ENCODE measurements at regions not wholly inside any gene's neighbourhood (a gene's known extent, or its start where the extent isn't known, plus 50 kb on each side); places are given as distances from the start of the nearest gene placed in this dataset.
"Not testable (repeated sequence)": the region's sequence is repeated elsewhere in the genome, so short reads cannot be mapped to it uniquely, and the experiment has no call there.

- no peak for DNase-seq
Measured at GRCh38 chr5:124538931-124539330, 207.5 kb downstream of the ZNF608 start.

GRCh38 chr5:124538191-124538590 lies 208.2 kb downstream of the ZNF608 start:
- DNase-seq, result no peak

GRCh38 chr5:124537522-124537921 lies 208.9 kb downstream of the ZNF608 start:
- no peak for DNase-seq

- DNase-seq, result no peak
Measured at GRCh38 chr5:124537107-124537506, 209.3 kb downstream of the ZNF608 start.

DNA sequence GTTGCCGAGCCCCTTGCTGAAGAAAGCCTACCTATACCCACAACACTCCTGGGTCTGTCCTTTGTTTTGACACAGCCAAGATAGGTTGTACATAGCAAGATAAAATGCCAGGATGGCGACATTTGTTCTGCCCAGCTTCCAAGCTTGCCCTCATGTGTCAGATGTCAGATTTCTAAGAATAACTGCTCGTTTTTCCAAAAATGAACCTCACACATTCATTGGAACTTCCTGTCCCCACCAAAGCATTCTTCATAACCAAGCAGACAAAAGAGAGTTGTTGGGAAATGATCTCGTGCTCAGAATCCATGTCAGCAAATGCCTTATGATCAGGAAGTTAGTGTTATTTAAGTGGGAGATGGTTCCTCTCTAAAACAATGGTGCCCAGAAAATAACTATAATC lies 210.1 kb downstream of the ZNF608 start:
- no peak for DNase-seq

DNA sequence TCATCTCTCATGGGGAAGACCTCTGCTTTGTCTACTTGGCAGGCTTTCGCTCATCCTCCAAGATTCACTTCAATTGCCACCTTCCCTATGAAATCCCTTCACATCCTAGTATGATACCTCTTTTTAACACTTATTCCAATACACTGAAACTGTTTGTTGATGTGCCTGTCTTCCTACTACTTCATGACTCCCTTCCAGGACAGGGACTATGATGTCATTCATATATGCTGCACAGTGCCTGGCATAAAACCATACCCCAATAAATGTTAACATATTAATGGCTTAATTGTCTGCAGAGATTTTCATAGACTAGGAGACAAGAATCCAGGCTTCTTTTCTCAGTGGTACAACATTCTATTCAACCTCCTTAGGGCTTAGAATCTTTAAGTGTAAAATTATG lies 215.5 kb downstream of the ZNF608 start:
- DNase-seq, result no peak

DNA sequence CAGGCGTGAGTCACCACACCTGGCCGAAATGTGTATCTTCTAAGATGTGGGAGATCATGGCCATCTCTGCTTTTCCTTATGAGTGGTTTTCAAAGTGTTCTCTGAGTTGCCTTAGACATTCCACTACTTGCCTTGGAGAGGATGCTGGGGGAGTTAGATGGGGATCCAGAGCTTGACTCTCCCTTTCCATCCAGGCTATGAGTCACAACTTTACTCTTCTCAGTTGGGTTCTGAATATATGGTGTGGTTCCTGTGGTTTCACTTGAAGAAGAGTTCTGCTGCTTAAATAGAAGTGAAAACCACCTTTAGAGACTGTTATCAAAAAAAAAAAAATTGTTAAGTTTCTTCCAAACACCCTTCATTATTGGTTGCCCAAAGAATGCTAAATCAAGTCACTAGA lies 217.6 kb downstream of the ZNF608 start:
- DNase-seq, result no peak

- no peak for DNase-seq
Measured at GRCh38 chr5:124527220-124527991, 219.0 kb downstream of the ZNF608 start.

- not testable (repeated sequence) for DNase-seq
Measured at GRCh38 chr5:124526079-124526478, 220.4 kb downstream of the ZNF608 start.

GRCh38 chr5:124524552-124525232 lies 221.7 kb downstream of the ZNF608 start:
- no peak for DNase-seq

DNA sequence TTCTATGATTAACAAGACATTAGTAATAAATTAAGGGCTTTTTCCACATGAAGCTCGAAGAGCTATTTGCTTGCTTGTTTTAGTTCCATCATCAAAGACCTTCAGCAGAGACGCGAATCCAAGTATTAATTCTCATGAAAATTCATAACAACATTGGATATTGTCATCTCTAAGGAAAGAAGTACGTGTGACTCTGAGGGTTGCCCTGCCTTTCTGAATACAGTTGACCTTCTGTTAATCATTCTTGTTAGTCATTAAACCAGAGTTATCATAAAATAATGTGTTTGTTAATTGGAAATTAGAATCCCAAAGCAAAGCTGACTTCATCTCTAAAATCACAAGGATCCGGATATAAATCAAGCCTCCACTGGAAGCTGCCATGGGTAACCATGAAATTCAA lies 222.5 kb downstream of the ZNF608 start:
- no peak for DNase-seq

DNA sequence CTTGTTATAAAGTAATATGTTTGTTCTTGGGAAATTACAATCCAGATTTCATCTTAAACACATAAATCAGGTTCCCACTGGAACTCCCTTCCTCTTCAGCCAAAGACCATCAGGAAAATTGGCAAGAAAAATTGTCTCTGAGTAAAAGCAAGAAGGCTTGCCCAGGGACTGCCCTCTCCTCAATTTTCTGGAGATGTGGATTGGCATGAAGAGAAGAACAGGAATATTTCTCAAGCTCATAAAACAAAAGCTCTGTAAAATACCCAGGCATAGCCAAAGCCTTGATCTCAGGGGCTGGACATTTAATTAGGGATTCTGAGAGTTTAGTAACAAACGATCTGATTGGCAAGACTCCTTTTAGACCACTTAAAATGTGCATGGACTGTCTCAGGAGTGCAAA lies 223.4 kb downstream of the ZNF608 start:
- DNase-seq, result no peak

GRCh38 chr5:124521461-124522230 lies 224.8 kb downstream of the ZNF608 start:
- DNase-seq, result no peak

DNA sequence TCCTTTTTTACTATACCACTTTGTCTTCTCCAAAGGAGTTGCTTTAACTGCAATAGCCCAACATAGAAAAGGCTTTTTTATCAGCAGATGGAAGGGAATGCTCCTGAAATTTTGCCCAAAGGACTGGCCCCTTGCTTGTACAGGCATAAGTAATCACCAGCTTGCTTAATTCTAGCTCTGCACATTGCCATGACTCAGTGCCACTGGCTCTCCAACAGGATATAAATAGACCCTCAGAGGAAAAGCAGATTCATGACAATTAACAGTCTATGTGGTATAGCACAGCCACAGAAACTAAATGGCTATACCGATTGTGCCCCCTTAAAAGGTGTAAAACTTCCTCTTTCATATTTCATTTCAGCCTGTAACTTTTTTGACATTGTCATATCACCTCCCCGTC lies 227.0 kb downstream of the ZNF608 start:
- no peak for DNase-seq

GRCh38 chr5:124516567-124516966 lies 229.9 kb downstream of the ZNF608 start:
- DNase-seq, result no peak

DNA sequence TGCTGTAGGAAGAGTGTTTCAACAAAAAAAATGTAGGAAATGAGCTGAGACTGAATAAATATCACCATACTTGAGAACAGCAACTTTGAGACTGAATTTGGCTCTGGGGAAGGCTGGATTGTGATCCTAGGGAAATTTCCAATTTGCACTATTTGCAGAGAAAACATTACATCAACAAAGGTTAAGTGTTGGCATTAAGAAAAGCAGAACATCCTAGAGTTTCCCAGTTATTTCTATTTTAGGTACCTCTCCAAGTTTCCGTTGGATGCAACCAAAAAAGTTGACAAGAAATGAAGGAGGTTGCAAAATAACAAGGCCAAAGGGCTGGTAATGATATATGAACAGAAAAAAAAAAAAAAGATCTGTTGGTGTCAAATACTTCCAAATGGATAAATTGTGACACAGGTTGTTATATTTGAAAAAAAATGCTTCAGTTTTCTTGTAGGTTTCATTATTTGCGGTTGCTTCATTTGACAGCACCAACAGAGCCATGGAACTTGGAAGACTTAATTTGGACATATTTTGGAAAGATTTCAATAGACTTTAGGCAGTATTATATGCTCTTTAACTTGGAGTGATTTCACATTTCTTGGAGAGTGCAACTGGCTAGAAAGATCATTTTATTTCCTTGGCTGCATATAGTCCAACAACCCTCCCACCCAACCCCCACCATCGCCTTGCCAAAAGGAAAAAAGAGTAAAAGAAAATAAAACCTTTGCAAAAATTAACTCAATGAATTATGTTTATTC lies 230.8 kb downstream of the ZNF608 start:
- DNase-seq, result no peak

DNA sequence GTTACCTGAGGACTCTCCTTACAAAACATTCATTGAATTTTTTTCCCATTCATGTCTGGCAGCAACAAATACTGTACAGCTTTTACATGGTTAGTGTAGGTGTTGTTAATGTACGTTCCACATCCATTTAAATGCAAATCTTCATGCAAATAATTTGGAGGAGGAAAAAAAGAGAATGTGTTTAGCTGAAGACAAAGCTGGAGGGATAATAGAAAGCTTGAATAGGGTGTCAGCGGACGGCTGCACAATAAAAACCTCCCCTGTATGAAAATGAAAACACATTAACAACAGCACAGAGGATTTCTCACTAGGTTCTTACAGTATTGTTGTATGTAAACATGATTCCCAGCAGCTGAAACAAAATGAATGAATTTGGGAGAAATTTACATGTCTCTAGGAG lies 231.5 kb downstream of the ZNF608 start:
- no peak for DNase-seq

DNA sequence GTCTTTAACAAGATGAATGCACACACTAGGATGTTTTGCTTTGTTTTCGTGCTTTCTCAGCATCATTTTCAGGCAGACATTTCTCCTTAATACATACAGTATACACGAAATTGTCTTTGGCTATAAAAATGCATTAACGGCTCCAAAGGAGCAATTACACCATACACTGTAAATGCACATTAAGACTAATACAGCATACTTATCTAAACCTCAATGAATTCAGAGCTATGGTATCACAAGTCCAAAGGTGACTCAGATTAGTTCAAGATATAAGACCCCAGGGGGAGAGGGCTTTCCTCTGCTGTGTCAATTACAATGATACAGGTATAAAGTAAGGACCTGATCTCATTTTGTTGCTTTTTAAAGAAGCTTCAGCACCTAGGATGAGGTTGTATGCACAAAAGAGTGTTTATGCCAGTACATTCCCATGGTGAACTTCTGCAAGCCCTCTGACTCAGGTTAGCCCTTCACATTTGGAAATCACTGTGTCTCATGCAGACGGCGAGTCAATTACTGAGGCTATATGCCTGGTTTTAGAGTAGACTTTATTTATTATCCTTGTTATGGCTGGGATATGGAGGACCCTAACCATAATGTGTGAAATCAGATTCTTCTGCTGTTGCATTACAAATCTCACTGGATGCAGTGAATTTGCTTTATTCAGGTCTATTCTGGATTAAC lies 233.3 kb downstream of the ZNF608 start:
- no peak for DNase-seq

DNA sequence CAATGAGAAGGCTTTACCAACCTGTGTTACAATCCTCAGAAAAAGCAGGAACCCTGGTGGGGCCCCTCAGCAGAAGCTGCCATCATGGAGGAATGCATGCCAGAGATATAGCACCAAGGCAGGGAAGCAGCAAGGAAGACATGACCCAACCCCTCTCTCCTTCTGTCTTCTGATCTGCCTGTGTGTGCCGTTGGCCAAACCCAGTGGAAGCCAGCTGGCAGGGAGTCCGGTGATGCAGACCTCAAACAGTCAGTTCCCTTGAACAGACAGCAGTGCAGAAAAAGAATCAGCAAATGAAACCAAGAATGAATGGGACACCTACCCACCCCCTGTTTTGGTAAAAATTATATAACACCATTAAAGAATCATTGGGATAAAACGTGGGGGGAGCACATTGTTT lies 234.2 kb downstream of the ZNF608 start:
- no peak for DNase-seq

GRCh38 chr5:124511791-124512190 lies 234.6 kb downstream of the ZNF608 start:
- no peak for DNase-seq

- no peak for DNase-seq
Measured at GRCh38 chr5:124507688-124508087, 238.8 kb downstream of the ZNF608 start.

DNA sequence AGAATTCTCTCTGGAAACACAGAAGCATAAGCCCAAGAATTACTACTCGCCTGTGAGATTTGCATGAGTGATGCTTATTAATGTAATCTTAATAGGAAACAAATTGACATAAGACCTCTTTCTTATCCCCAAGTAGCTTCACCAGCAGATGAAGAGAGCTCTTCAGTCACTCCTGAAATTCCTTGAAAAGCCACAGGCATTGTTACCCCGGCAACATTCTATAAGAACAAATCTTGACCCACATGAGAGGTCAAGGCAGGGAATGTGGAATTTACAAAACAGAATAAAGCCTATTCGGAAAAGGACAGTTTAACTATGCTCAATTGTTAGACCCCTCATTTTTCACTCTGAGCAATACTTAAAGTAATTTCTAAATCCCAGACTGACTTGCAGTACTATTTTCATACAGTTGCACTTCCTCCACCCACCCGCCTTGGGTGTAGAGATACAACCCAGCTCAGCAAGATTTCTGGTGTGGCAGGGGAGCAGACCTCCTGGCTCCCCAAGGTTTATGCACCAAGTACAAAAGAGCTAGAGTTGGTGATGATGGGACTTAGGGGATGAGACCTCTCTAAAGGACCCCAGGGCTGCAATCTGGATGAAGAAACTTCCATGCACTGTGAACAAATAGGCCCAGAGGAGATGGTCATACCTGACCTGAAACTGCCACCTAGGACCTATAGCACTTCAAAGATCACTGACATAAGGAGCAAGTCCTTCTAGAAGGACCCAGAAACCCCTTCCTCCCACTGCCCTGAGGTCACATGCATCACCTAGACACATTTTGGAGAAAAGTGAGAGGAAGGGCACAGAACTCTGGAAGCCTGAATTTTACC lies 242.1 kb downstream of the ZNF608 start:
- no peak for DNase-seq
